ENCODE measurements at regions not wholly inside any gene's neighbourhood (a gene's known extent, or its start where the extent isn't known, plus 50 kb on each side); places are given as distances from the start of the nearest gene placed in this dataset.

GRCh38 chr20:62585461-62585970 lies 56.8 kb upstream of the SLCO4A1 start:
- FAIRE-seq (no peak), ATAC-seq (no peak), DNase-seq (ENCODE audit: low read depth, low spot score) (no peak)
- Histone ChIP-seq H3K27me3 (replicated peaks in 1 of 2; ENCODE audit: control insufficient read depth in 2 of 2, insufficient read depth in 2 of 2, low read length in 1 of 2) (peaks cover 0 to 5% of the 10 kb centered on the region in 2 experiments; a peak in 3 of 4 replicates), H4K20me1 (ENCODE audit: control insufficient read depth, insufficient read depth) (no peaks in the 10 kb centered on the region), H3K4me1 (ENCODE audit: control insufficient read depth, insufficient read depth, low read length) (no peaks in the 10 kb centered on the region), H3K9ac (ENCODE audit: control insufficient read depth, insufficient read depth, low read length) (no peak overlapping the region), H3K4me3 (no peak overlapping the region), H3K79me2 (ENCODE audit: control insufficient read depth, insufficient read depth, low read length) (no peaks in the 10 kb centered on the region), H3K9me3 (replicated peaks; ENCODE audit: control insufficient read depth, insufficient read depth, low read length) (no peaks in the 10 kb centered on the region), H2AFZ (ENCODE audit: control insufficient read depth, low read depth, low read length) (no peak overlapping the region), H3K4me2 (ENCODE audit: control insufficient read depth, insufficient read depth) (no peak overlapping the region), H3K36me3 (ENCODE audit: control insufficient read depth in 2 of 2, insufficient read depth in 2 of 2, low read length in 1 of 2) (no peaks in the 10 kb centered on the region), H3K27ac (ENCODE audit: control insufficient read depth, insufficient read depth) (no peak overlapping the region)
- BruUV-seq (replicated peaks): no TSS peak
- ChIA-PET SMC1A (ENCODE audit: uncharacterized antibody, unreplicated experiment) (no interaction called here), CTCF (interaction anchor here (1.5 kb wide), 1 partner anchor 31 kb away, joined by 4 read pairs; no protein-coding TSS in a partner anchor), POLR2A (no interaction called here), RAD21 (ENCODE audit: unreplicated experiment) (no interaction called here)
- in situ Hi-C loops (cut with MboI) (no loop called here), intact Hi-C loops (cut with micrococcal nuclease; ENCODE audit: unreplicated experiment) (no loop called here)
- 56% methylated on average over 22 of the region's 22 CpGs for WGBS (ENCODE audit: insufficient coverage, insufficient replicate concordance, low lambda C conversion rate, missing lambda C conversion rate)
- TF ChIP-seq SMAD5 (IDR thresholded peaks at IDR 0.05; ENCODE audit: low read depth) (no peak), LARP7 (IDR thresholded peaks at IDR 0.05) (no peak), NFIC (IDR thresholded peaks at IDR 0.05; ENCODE audit: low read depth, low read length) (no peak), HDAC6 (IDR thresholded peaks at IDR 0.05; ENCODE audit: unreplicated experiment) (no peak), ZBTB11 (CRISPR knock-in tag; IDR thresholded peaks at IDR 0.05) (no peak), CEBPZ (IDR thresholded peaks at IDR 0.05; ENCODE audit: low read depth, low read length) (no peak), CBX5 (IDR thresholded peaks at IDR 0.05; ENCODE audit: low read depth) (no peak), BACH1 (IDR thresholded peaks at IDR 0.05; ENCODE audit: borderline replicate concordance) (no peak), TCF7 (IDR thresholded peaks at IDR 0.05; ENCODE audit: borderline replicate concordance) (no peak), SPI1 (IDR thresholded peaks at IDR 0.05; ENCODE audit: borderline replicate concordance, insufficient read depth, low read depth, low read length) (no peak), HCFC1 (IDR thresholded peaks at IDR 0.05; ENCODE audit: low read length) (no peak), ZBTB4 (CRISPR knock-in tag; IDR thresholded peaks at IDR 0.05) (no peak), RAD21 (IDR thresholded peaks at IDR 0.05; ENCODE audit: insufficient read depth, low read depth, low read length) (no peak), POLR2AphosphoS2 (IDR thresholded peaks at IDR 0.05; ENCODE audit: low read depth, low read length) (no peak), YBX1 (IDR thresholded peaks at IDR 0.05) (no peak), CEBPB (IDR thresholded peaks at IDR 0.05; ENCODE audit: borderline replicate concordance in 1 of 2, low read depth in 2 of 2, low read length in 2 of 2) (no peak), EED (IDR thresholded peaks at IDR 0.05; ENCODE audit: low read depth) (no peak)

All from GM12878 (cell line).